ENCODE measurements at regions not wholly inside any gene's neighbourhood (a gene's known extent, or its start where the extent isn't known, plus 50 kb on each side); places are given as distances from the start of the nearest gene placed in this dataset.

DNA sequence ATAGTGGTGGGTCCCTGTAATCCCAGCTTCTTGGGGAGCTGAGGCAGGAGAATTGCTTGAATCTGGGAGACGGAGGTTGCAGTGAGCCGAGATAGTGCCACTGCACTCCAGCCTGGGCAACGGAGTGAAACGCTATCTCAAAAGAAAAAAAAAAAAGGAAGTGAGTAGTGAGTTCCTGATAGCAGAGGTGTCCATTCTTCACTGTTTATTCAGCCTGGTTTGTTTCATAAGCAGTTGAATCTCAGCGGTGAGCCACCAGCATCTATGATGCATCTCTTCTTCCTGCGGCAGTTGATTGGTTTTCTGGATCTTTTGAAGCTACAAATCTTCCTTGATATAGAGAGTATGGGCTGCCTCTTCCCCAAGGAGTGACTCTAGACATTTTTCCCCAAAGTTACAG, 316.1 kb upstream of the MTPN start:
- H3K27me3 Mint-ChIP-seq (ENCODE audit: insufficient read depth): no peaks in the 10 kb centered on the region
- H3K4me3 Mint-ChIP-seq: no peak overlapping the region
- H3K4me1 Mint-ChIP-seq (ENCODE audit: low read depth): no peaks in the 10 kb centered on the region

DNA sequence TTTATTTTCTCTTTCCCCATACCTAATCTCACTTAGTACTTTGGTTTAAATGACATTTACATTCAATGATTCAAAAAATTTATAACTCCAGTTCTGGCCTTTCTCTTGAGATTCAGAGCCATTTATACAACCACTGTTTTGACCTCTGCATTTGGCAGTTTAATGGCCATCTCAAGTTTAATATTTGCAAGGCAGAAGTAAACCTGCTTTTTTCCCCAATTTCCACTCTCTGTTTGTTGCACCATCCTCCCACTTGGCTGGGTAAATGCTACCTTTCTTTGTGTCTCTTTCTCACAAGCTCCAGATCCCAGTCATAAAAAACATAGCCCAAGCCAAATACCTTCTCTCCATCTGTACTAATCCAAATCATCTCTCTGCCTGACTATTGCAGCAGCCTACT, 315.2 kb upstream of the MTPN start:
- H3K27me3 Mint-ChIP-seq (ENCODE audit: insufficient read depth): no peaks in the 10 kb centered on the region
- H3K27ac Mint-ChIP-seq: no peak overlapping the region
- no peak for TF ChIP-seq CTCF (IDR thresholded peaks at IDR 0.05)
- peaks cover 21% of the 10 kb centered on the region for H3K9me3 Mint-ChIP-seq
- no peak overlapping the region for H3K4me3 Mint-ChIP-seq
- DNase-seq: no peak
- no peaks in the 10 kb centered on the region for H3K4me1 Mint-ChIP-seq (ENCODE audit: low read depth)
- H3K36me3 Mint-ChIP-seq (ENCODE audit: low read depth): no peaks in the 10 kb centered on the region

More for the DNA sequence above, 316.1 kb upstream of the MTPN start:
- H3K36me3 Mint-ChIP-seq (ENCODE audit: low read depth): no peaks in the 10 kb centered on the region
- DNase-seq: no peak
- H3K9me3 Mint-ChIP-seq: peaks cover 21% of the 10 kb centered on the region
- no peak for TF ChIP-seq CTCF (IDR thresholded peaks at IDR 0.05)
- no peak overlapping the region for H3K27ac Mint-ChIP-seq

DNA sequence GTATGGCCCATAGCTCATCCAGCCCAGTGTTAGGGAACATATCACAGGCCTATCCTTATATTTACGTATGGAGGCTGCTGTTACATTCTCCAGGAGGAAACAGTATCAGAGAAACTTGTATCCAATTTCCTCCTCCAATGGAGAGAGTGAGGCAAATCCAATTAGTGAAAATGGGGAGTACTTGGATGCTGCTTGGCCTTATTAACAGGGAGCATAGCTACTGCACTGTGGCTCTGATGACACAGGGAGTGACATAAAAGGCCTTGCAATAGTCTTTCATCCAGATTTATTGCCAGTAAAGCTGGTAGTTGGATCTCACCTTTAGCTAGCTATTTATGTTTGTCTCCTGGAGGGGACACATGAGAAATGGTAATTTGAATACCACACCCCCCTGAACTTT, 313.2 kb upstream of the MTPN start:
- DNase-seq: no peak
- Mint-ChIP-seq H3K9me3 (peaks cover 16% of the 10 kb centered on the region), H3K36me3 (ENCODE audit: low read depth) (no peaks in the 10 kb centered on the region), H3K4me1 (ENCODE audit: low read depth) (no peaks in the 10 kb centered on the region), H3K27ac (no peak overlapping the region), H3K27me3 (ENCODE audit: insufficient read depth) (no peaks in the 10 kb centered on the region), H3K4me3 (no peak overlapping the region)
- no peak for TF ChIP-seq CTCF (IDR thresholded peaks at IDR 0.05)

DNA sequence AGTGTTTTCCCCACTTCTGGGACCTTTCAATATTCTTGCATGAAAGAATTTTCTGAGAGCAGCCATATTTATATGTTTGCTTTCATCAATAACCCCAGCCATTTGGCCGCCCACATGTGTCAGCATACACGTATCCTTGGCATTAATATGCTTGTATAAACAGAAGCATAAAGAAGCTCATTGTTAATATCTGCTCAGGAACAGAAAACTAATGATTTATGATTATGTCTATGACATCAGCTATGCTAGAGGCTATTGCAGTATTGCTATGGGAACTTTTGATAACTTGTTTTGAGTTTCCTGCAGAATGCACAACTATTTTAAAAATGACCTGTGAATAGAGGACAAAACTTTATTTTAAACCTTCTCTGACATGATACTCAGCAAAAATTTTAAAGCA, 300.9 kb upstream of the MTPN start:
- Mint-ChIP-seq H3K27ac (no peak overlapping the region), H3K4me1 (ENCODE audit: low read depth) (no peaks in the 10 kb centered on the region), H3K36me3 (ENCODE audit: low read depth) (no peaks in the 10 kb centered on the region; the same call in 1 of the 2 replicates), H3K9me3 (peaks cover 30% of the 10 kb centered on the region), H3K4me3 (no peak overlapping the region), H3K27me3 (ENCODE audit: insufficient read depth) (peaks cover 2% of the 10 kb centered on the region; the same call in 1 of the 2 replicates)
- DNase-seq: no peak
- no peak for TF ChIP-seq CTCF (IDR thresholded peaks at IDR 0.05)

DNA sequence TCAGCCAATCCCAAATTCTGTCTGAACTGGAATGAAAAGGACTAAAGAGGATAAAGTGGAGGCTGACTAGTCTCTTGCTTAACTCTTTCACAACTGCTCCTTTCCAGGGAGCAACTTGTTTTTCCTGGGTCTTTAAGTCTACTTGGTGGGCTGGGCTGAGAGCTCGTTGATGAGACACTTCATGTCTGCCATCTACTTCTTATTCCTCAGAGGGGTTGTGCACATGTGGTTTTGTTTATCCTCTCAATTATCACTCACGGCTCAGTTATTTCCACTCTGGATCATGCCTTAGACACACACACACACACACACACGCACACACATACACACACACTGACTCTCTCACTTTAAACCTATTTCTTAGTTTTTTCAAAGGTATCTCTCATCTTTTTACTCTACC, 298.6 kb upstream of the MTPN start:
- Mint-ChIP-seq H3K4me1 (ENCODE audit: low read depth) (no peaks in the 10 kb centered on the region), H3K4me3 (no peak overlapping the region), H3K27ac (no peak overlapping the region), H3K27me3 (ENCODE audit: insufficient read depth) (peaks cover 2% of the 10 kb centered on the region; the same call in 1 of the 2 replicates), H3K9me3 (peaks cover 29% of the 10 kb centered on the region), H3K36me3 (ENCODE audit: low read depth) (no peaks in the 10 kb centered on the region; the same call in 1 of the 2 replicates)
- DNase-seq: no peak
- TF ChIP-seq CTCF (IDR thresholded peaks at IDR 0.05): no peak
